Stimulated activated CD4-positive, alpha-beta T cell treated with anti-CD3 and anti-CD28 coated beads, Interleukin-1b, Interleukin-23, amount 100 ng/mL, for 4 hours (primary cell): ENCODE measurements at regions not wholly inside any gene's neighbourhood (a gene's known extent, or its start where the extent isn't known, plus 50 kb on each side); places are given as distances from the start of the nearest gene placed in this dataset.
A peak's percentile ranks its signal among the peaks of the same experiment; 100 is the strongest.
"Not testable (repeated sequence)": the region's sequence is repeated elsewhere in the genome, so short reads cannot be mapped to it uniquely, and the experiment has no call there.

ENCODE experiments used
- DNase-seq, 2 donors: peaks; one replicate each; pipeline ENCODE4 v3.0.0-alpha.2; 2020; ENCODE audit warnings: low read depth in 2 of 2

- DNase-seq, result not testable (repeated sequence)
Measured at GRCh38 chr2:175256391-175256790, 74.9 kb upstream of the ATP5MC3 start.

GRCh38 chr2:175253871-175254270 is 72.4 kb upstream of the ATP5MC3 start:
- no peak for DNase-seq

DNA sequence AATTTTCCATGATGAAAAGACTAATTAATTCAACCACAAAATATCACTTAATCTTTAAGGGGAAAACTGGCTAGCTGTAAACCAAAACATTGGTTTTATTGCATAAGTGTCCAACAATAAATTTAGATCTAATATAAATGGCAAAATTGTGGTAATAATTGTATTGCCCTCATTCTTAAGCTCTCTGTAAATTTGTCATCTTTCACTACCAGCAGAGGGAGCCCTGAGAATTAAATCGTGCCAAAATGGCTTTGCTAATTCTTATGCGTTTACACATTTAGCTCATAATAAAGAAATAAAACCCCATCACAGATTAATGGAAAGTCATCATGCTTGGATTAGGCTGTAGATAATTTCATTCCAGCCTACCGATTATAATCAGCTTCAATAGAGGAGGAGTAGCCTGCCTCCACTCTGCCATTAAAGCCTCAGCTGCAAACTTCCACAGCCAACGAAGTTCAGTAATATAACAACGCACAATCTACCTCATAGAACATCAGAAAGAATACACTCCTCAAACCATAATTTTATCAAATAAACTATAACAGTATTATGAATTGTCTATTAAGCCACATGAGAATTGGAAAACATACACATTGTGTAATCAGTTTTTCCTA is 70.0 kb upstream of the ATP5MC3 start:
- peak in 1 of 2 donors; percentile 5 for DNase-seq

DNA sequence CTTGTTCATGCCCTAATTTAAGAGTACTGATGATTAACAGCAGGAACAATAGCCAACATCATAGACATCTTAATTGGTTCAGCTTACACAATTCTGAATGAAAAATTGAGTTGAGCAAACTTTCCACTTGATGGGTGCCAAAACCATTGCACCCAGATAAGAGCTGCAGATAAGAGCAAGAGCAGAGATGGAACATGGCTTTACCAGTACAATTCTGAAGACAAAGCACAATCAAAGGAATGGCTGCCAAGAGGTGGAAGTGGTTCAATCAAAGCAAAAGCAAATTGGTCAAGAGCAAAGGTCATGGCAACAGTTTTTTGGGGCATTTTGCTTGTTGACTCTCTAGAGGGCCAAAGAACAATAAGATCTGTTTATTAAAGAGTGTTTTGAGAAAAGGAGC is 65.6 kb upstream of the ATP5MC3 start:
- DNase-seq, result no peak

DNA sequence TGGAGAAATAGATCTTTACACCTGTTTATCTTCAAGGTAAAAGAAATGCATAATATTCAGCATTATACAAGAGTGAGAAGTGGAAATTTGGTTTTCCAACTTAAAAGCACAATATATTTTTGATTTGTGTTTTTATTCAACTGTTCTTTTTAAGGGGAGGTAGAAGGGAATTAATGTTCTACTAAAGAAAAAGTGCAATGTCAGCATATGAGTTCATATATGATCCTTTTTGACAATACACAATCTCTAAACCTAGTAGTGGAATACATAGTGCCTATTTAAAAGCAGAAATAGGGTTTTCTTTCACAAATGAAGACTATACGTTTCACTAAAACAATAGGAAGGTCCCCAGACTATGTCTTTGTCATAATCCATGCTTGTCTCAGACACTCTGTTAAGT is 63.2 kb upstream of the ATP5MC3 start:
- no peak for DNase-seq

DNA sequence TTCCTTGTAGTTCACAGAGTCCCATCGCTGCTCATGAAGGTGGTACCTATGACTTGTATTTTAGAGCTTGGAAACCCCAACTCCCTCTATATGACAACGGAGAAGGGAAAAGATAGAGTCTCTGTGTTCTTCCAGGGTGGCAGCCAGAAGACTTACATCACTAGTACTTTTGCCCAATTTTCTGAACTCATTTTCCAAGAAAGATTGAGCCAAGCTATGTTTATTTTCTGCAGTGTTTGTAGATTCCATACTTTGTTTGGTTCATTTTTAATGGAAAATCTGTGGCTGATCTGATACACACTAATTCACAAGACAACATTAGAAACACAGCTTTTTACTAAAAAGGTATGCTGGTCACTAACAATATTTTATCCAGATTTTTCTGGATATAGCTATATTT is 60.2 kb upstream of the ATP5MC3 start:
- DNase-seq, result no peak

GRCh38 chr2:175240033-175240432 is 58.5 kb upstream of the ATP5MC3 start:
- DNase-seq, result not testable (repeated sequence)

DNA sequence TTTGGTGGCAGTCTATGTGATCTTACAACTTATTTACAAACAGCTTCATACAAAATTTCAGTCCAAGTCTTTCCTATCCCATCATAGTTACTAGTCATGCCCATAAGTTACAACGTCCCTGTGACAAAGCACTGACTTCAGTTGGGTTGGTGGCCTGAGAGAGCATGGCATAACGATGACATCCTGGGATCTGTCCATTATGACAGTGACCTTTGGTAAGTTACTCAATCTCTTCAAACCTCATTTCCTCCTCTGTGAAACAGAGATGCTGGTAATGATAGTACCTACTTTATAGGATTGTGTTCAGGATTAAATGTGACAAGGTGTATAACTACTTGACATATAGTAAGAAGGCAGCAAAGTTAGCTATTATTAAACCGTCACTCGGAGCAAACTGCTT is 55.4 kb upstream of the ATP5MC3 start:
- no peak for DNase-seq

DNA sequence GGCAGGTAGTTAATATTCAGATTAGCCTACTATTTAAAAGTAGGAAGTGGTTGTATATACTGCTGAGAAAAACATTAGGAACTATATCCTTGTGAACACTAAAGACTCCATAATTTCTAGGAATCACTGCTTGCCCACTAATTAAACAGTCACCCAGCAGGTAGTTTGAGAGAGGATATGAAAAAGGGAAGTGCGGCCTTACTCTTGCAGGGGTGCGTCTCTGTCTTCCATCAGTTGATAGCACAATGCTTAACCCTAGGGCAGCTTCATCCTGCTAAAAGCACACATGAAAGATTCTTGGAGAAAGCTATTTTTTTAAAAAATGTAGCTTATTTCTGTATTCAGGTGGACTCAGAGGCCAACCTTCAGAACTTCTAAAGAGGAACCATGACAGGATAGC is 53.1 kb upstream of the ATP5MC3 start:
- no peak for DNase-seq

DNA sequence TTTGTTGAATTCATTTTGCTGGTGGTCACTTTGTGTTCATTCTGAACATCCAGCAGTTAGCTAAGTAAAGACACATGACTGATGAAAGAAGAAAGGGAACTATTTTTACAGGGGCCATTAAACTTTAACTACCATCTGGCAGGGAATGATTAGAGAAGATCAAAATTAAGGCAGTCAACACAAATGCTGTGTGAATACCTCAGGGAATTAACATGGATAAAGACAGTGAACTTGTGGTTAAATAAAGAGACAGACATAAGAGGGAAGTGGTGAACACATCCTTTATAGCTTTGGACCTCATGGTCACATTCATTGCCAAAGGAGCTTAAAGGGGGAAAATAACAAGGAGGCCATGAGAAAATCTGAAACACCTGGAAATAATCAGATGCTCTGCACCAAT is 52.6 kb upstream of the ATP5MC3 start:
- no peak for DNase-seq

GRCh38 chr2:175233135-175233719 is 51.7 kb upstream of the ATP5MC3 start:
- no peak for DNase-seq
